NCI-H345 treated with DMSO at 0.1 percent for 48 hours (cell line): ENCODE measurements at regions not wholly inside any gene's neighbourhood (a gene's known extent, or its start where the extent isn't known, plus 50 kb on each side); places are given as distances from the start of the nearest gene placed in this dataset.
"Not testable (repeated sequence)": the region's sequence is repeated elsewhere in the genome, so short reads cannot be mapped to it uniquely, and the experiment has no call there.

Experiments used
- DNase-seq: peaks from one replicate; lab custom pipeline; 2025; ENCODE audit not compliant: unreplicated experiment; lab: John Stamatoyannopoulos, UW

DNA sequence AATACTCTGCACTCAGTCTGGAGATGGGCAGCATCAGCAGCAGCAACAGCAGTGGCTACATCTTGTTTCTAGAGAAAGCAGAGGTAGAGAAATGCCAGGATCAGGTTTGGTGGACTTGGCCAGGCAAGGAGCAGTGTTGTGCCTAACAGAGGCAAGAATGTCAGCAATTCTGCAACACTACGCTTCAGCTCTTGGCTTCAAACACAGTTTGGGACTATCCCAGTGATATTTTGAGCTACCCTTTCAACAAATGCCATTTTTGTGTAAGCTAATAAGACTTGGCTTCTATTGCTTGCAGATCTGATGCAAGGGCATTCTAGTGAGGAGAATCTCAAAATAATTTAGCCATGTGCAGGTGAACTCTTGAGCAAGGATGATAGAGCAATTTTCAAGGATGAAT, 271.3 kb downstream of the PCDH20 start:
- no peak for DNase-seq

DNA sequence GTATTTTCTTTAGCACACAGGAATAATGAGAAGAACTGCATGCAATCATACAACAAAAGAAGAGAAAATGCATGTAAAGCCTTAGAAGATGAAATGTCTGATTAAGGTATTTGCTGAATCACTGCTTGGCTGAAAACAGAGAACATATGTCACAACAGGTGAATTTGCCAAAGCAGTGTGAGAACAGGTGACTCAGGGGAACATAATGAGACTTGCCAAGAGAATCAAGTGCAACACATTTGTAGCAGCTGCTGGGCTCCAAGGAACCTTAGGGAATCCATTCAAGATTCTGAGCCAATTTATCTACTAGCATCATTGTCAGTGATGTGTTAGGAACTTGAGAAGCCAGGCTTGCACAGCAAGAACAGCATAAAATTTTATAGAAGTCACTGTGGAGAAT, 273.1 kb downstream of the PCDH20 start:
- DNase-seq, result no peak

DNA sequence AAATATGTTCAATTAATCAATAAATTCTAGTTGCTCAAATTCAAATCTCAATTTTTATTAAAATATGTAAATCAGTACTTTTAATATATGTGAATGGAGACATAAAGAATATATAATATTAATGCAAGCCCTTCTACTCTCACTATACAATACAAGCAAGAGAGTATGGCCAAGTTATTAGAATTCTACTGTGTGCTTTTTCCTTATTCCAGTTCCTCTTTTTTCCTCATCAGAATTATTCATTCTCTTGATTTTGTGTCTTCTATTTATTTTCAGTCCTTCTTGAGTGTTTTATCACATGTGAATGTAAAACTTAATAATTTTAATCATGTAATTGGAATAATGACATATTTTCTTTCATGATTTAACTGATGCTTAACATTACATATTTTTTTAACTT, 276.8 kb downstream of the PCDH20 start:
- DNase-seq, result no peak

DNA sequence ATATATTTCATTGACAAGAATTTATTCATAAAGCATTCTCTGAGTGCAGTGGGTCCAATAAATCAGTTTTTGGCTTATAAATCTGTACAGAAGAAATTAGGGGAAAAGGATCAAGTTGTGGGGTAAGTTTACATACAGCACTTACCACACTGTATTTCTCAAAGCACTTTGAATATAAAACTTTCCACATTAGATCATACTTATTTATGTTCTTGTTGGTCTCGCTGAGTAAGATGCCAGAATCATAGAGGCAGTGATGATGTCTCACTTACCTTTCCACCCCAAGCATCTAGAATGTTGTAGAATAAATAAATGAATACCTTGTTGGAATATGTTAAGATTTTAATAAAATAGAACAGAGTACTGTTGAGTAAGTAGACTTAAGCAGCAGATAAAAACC, 279.1 kb downstream of the PCDH20 start:
- DNase-seq, result no peak

DNA sequence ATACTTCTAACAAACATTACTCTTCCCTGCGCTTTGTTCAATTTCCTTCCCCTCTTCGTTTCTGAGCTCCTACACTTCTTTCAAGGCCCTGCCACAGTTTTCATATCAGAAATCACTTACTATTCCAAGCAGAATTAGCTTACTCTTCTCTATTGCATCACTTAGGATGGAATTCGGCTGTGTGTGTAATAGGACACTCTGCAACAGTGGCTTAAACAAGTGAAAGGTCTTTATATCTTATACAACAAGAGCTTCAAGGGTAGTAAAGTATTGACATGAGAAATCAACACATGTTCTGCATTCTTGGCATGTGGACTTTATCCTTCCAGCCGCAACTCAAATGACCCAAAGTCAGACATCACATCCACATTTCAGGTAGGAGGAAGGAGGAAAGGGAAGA, 279.6 kb downstream of the PCDH20 start:
- no peak for DNase-seq

DNA sequence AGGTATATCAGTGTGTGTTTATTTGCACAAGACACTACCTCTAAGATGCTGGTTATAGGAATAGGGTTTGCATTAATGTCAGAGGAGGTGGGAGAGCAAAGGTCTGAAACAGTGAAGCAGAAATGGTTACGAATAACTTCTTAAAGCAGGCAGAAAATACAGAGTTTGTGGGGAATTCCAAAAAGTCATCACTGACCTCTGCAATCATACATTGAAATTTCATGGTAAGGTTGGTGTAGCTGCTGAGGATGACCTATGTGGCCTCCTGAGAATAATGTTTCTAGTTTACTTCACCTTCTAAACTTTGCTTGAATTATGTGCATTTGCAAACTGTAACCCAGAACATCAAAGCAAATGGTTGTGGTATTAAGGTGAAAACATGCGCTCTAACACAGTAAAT, 280.1 kb downstream of the PCDH20 start:
- no peak for DNase-seq

DNA sequence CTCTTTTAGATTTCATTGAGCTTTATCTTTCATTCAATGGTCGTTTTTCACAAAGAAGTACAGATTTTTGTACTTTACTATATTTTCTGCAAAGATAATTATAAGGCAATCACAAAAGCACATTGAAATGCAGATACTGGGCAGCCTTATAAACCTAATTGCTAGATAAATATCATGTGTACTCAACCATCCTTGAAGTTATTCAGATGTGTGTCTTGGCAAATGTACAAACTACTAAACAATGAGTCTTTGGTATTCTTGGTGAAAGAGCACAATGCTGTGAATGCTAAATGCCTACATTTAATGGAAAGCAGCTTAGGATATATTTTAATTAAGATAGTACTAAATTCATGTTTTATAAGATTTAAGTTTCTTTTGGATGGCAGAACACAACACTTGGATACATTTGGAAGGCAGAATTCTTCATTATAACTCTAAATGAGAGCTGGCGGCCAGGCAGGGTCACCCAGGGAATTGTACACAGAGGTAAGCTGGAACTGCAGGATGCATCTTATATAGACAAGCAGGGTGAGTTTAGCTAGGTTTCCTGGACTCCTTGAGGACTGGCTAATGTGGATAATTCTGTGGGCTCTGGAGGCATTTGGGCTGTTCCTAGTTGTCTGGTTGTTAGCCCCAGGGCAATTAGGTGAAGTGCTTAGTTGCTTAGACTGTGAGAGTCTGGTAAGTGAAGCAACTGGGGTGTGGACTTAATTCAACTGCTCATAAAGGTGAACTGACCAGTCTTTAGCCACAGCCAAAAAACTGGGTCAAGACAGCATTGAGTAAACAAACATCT, 286.6 kb downstream of the PCDH20 start:
- no peak for DNase-seq

DNA sequence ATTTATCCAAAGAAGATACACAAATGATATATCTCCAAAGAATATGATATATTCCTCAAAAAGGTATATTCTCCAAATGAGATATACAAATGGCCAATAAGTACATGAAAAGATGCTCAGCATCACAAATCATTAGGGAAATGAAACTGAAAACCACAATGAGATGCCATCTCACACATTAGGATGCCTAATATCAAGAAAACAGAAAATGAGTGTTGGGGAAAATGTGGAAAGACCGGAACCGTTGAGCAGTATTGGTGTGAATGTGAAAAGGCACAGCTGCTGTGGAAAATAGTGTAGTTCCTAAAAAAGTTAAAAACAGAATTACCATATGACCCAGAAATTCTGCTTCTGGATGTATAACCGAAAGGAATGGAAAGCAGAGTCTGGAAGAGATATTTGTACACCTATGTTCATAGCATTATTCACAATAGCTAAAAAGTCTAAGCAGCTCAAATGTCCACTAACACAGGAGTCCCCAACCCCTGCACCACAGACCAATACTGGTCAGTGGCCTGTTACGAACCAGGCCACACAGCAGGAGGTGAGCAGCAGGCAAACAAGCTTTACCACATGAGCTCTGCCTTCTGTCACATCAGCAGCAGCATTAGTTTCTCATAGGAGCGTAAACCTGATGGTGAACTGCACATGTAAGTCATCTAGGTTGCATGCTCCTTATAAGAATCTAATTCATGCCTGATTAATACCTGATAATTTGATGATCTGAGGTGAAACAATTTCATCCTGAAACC, 291.9 kb downstream of the PCDH20 start:
- DNase-seq, result no peak

DNA sequence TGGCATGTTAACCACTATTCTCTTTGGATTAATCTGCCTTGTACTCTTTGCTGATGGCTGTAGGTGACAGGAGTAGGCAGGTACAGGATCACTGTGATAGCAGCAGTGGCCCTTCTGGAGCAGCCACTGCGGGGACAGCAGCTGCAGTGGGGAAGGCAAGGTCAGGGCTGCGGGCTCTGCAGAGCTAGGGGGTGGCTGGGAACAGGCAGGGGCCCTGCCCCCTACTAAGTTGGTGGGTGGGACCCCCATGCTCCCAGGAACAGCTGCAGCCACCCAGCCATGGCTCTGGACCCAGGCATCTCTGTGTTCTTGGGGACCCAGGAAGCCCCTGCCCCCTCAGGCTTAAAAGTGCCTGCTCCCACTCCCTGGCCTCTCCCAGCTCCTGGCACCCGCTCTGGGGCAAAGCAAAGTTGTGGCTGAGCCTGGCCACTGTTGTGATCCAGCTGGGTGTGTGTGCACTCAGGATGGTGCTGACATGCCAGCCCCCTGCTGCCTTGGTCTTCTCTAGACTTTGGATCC, 302.4 kb downstream of the PCDH20 start:
- no peak for DNase-seq

DNA sequence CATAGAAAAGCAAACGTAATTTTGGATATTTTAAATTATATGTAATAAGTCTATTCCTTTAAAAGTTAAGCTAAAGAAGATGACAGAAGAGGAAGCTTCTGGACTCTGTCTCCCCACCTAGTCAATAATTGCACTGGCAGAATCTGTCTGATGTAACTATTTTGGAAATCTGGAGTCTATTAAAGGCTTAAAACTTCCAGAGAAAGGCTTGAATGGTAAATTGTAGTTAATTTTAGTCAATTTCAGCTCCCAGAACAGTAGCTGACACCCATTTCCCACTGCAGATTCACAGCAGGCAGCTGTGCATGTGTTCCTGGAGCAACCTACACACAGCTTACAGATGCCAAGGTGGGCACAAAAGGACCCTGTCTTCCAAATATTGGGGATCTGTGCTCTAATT, 304.1 kb downstream of the PCDH20 start:
- DNase-seq, result no peak

DNA sequence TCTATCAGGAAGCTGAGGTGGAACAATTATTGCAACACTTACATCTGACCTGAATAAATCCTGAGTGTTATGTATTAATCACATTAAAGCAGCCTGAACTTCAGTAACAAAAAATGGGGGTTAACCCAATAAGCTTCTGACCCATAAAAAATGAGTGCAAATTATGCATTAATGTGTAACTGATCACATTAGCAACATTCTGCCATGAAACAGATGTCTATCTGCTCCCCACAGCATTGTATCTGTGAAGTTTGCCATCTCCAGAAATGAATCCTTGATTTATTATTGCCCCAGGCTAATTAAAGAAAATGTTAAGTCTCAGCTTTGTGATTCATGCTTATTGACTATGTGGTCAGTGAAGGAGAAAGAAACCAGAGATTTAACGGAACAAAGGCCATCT, 304.9 kb downstream of the PCDH20 start:
- no peak for DNase-seq

DNA sequence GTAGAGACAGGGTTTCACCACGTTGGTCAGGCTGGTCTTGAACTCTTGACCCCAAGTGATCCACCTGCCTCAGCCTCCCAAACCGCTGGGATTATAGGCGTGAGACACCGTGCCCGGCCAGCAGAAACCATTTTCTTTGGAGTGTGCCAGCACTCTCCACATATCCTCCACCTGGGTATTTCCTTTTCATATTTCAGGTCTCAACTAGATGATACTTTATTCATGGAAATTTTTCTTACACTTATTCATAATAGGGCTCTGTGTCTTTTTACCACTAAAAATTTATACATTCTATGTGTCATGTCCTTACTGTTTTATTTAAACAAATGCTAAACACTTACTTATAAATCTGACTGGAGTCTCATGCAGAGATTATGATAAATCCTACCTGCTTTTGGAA, 305.9 kb downstream of the PCDH20 start:
- no peak for DNase-seq

DNA sequence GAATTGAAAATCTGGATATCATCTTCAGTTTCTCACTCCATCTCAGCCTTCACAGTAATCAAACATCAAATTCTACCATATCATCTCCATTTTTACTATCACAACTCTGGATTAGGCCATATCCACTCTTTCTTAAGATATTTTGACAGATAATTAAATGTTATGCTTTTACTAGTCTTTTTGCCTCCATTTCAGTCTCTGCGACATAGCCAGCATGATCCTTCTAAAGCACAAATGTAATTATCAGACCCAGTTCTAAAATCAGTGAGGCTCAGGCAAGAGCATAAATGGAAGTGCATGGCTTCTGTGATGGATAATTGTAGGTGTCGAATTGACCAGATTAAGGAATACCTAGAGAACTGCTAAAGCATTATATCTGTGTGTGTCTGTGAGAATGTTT, 307.7 kb downstream of the PCDH20 start:
- no peak for DNase-seq

DNA sequence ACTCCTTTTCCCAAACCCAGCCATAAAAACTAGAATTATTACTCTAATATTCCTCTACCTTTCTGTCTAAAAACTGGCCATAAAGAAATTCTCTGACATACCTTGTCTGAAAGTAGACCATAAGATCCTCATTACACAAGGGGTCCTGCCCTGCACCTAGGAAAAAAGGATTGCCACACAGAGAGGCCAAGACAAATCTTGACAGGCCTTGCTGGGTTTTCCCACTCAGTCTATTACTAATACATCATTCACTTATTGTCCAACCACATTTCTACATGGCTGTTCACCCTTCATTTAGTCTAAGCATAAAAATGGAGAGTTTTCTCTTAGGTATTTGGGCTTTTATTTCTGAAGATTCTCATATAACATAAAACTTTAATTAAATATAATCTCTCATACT, 319.8 kb downstream of the PCDH20 start:
- DNase-seq, result no peak

DNA sequence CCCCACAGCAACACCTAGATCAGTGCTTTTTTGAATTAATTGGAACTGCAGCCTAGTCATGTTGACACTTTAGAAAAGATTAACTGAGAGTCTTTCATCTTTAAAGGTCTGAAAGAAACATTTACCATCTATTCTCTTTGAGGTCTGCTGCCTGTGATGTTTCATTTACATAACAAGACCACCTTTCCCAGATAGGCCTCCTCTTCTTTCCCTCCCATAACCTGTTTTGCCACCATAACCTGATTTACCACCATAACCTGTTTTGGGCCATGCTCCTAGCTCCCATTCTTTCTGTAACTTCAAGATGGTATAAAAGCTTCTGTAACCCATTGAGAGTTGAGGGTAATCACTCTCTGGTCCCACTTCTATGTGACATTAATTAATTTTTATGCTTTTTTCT, 320.8 kb downstream of the PCDH20 start:
- no peak for DNase-seq

DNA sequence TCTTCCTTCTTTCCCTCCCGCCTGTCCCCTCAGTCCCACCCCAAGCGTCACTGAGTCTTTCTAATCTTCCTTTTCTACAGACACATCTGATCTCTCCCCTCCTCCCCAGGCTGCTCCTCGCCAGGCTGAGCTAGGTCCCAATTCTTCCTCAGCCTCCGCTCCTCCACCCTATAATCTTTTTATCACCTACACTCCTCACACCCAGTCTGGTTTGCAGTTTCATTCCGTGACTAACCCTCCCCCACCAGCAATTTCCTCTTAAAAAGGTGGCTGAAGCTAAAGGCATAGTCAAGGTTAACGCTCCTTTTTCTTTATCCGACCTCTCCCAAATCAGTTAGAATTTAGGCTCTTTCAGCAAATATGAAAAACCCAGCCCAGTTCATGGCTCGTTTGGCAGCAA, 325.8 kb downstream of the PCDH20 start:
- DNase-seq, result not testable (repeated sequence)

DNA sequence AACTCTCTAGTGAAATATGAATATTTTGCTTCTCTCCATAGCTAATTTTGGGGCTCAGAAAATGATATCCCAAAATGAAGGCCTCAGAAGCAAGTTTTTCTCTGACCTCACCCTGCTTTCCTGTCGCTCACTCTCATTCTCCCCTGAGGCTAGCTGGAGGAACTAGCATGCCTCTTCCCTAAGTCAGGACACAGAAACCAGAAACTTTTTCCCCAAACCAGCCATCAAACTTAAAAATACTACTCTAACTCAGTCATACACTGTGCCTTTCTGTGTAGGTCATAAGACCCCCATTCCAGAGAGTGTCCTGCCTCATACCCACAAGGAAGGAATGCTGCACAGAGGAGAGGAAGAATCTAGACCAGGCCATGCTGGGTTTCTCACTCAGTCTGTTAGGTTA, 329.6 kb downstream of the PCDH20 start:
- no peak for DNase-seq

DNA sequence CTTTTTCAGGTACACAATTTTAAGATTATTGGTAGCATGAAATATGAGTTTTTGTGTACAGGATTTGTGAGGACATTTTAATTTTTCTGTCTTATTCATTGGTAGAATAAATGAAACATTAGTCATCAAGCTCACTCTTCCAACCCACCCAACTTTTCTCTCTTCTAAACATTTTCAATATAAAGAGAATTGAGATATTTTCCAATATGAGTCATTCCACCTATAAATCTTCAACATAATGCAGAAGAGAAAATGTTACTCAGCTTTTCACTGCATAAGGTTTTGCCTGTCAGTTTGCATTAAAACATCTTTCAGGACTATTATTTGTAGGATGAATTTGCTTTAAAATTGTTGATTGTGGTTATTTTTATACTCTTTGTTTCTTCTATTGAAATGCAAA, 330.7 kb downstream of the PCDH20 start:
- DNase-seq, result no peak

DNA sequence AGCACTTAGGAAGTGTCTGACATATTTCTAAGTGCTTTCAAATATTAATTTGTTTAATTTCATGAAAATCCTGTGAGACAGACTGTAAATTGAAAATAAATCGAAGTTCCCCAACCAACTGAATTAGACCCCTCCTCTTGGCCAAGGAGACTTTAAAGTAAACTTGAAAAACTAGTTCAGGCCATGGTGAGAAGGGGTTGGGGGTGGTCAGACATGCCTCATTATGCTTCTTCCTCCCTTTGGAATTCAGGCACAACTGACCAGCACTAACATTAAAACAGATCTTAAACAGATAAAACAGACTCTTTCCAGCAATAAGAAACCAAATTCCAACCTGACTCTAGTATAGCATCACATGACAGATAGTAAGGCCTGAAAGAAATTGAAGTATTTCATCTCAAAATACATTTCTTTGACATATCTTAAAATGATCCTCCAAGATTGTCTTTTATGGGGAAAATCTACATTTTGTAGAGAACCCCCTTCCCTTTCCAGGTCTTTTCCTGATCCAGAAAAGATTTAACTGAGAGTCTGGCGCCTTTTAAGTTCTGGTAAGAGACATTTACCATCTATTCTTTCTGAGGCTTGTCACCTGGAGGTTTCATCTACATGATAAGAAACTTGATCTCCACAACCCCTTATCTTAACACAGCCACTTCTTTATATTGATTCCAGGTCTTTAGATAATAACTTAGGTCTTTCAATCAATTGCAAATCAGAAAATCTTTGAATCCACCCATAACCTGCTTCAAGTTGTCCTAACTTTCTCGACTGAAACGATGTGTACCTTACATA, 336.5 kb downstream of the PCDH20 start:
- no peak for DNase-seq

DNA sequence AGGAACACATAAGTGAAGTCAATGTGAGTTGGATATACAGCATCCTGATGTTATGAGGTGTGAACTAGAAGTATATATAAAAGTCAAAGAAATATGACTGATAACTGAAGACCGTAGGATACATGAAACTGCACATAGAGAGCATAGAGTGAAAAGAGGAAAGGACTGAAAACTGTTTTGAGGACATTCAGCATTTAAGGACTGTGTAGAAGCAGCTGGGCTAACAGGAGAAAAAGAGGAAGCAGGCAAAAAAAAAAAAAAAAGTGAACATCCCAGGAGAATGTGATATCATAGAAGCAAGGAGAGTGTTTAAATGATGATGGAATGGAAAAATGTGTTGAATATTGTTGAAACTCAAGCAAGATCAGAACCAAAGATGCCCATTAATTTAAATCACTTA, 363.5 kb downstream of the PCDH20 start:
- DNase-seq, result no peak

DNA sequence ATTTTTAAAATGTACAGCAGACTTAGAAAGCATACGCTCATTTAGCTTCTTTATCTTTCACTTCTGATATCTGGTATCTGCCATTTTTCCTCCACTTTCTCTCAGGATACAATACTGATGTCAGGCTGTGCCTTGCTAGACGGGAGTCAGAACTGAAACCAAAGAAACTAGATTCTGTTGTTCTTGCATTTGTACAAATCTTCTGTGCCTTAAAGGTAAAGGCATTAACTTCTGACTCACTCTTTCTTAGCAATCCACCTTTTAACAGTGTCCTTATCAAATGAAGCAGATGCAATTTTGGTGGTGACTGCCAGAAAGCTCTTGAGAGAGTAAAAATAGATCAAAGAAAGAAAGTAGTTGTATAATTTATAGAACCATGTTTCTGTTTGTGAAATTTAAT, 370.4 kb downstream of the PCDH20 start:
- DNase-seq, result no peak

DNA sequence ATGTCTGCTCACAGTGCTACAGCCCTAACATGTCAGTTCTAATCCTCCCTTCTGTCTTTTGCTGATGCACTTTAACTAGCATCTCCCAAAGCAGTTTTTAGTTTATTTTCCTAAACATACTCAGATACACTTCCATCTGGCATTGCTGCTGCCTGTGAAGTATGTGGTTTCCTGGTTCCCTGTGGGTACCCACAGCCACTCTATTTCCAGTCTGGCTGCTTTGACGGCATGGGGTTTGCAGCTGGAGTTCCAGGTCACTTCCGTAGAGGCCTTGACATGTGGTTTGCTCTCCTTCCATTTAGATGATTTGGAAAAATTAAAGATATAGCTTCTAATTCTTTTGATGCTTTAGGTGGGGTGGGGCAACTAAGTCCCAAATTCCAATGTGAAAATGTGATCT, 375.5 kb downstream of the PCDH20 start:
- DNase-seq, result no peak
